ENCODE measurements at regions not wholly inside any gene's neighbourhood (a gene's known extent, or its start where the extent isn't known, plus 50 kb on each side); places are given as distances from the start of the nearest gene placed in this dataset.
"Not testable (repeated sequence)": the region's sequence is repeated elsewhere in the genome, so short reads cannot be mapped to it uniquely, and the experiment has no call there.

- H3K4me3 ChIP-seq (ENCODE audit: insufficient read depth, low read length, poor library complexity, severe bottlenecking): no peak overlapping the region
- no peaks in the 10 kb centered on the region for H3K36me3 ChIP-seq (ENCODE audit: low read length)
- no peaks in the 10 kb centered on the region for H4K20me1 ChIP-seq (ENCODE audit: low read depth, low read length)
- no peaks in the 10 kb centered on the region for H3K9me2 ChIP-seq (replicated peaks; ENCODE audit: insufficient read depth, low read length)
- H3K4me2 ChIP-seq (ENCODE audit: low read depth, low read length, poor library complexity, severe bottlenecking): no peak overlapping the region
- H3K9ac ChIP-seq (ENCODE audit: low read length): no peak overlapping the region
- TF ChIP-seq EZH2phosphoT487 (conservative IDR thresholded peaks at IDR 0.05; ENCODE audit: low read length): no peak
- no peak for TF ChIP-seq CTCF (IDR thresholded peaks at IDR 0.05; ENCODE audit: insufficient read depth, low read length, poor library complexity, severe bottlenecking)
- no peaks in the 10 kb centered on the region for H3K79me2 ChIP-seq (ENCODE audit: insufficient read depth, low read length)
- no peaks in the 10 kb centered on the region for H3F3A ChIP-seq (ENCODE audit: insufficient read depth)
- H3K27me3 ChIP-seq (ENCODE audit: low read length): no peaks in the 10 kb centered on the region
- H2AFZ ChIP-seq (ENCODE audit: low read depth, low read length, severe bottlenecking): no peak overlapping the region
- H3K9me3 ChIP-seq (ENCODE audit: insufficient read depth, low read length): no peaks in the 10 kb centered on the region
- H3K27ac ChIP-seq (ENCODE audit: low read depth, low read length): no peak overlapping the region
Observed at GRCh38 chr20:53822534-53822933, 228.9 kb upstream of the ZNF217 start.

GRCh38 chr20:53819973-53820451, 226.4 kb upstream of the ZNF217 start:
- H3F3A ChIP-seq (ENCODE audit: insufficient read depth): no peaks in the 10 kb centered on the region
- no peak overlapping the region for H3K27ac ChIP-seq (ENCODE audit: low read depth, low read length)

DNA sequence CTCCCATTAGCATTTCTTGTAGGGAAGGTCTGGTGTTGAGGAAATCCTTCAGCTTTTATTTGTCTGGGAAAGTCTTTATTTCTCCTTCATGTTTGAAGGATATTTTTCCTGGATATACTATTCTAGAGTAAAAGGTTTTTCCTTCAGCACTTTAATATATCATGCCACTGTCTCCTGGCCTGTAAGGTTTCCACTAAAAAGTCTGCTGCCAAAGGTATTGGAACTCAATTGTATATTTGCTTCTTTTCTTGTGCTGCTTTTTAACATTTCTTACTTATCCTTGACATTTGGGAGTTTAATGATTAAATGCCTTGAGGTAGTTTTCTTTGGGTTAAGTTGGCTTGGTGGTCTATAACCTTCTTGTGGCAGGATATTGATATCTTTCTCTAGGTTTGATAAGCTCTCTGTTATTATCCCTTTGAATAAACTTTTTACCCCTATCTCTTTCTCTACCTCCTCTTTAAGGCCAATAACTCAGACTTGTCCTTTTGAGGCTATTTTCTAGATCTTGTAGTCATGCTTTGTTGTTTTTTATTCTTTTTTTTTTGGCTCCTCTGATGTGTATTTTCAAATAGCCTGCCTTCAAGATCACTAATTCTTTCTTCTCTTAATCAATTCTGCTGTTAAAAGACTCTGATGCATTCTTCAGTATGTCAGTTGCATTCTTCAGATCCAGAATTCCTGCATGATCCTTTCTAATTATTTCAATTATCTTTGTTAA, 225.0 kb upstream of the ZNF217 start:
- Histone ChIP-seq H3K4me2 (ENCODE audit: low read depth, low read length, poor library complexity, severe bottlenecking) (no peak overlapping the region), H3F3A (ENCODE audit: insufficient read depth) (no peaks in the 10 kb centered on the region), H4K20me1 (ENCODE audit: low read depth, low read length) (no peaks in the 10 kb centered on the region), H3K9me3 (ENCODE audit: insufficient read depth, low read length) (no peaks in the 10 kb centered on the region), H3K36me3 (ENCODE audit: low read length) (no peaks in the 10 kb centered on the region), H3K79me2 (ENCODE audit: insufficient read depth, low read length) (no peaks in the 10 kb centered on the region), H3K9ac (ENCODE audit: low read length) (no peak overlapping the region), H3K9me2 (replicated peaks; ENCODE audit: insufficient read depth, low read length) (no peaks in the 10 kb centered on the region), H3K4me3 (ENCODE audit: insufficient read depth, low read length, poor library complexity, severe bottlenecking) (no peak overlapping the region), H2AFZ (ENCODE audit: low read depth, low read length, severe bottlenecking) (no peak overlapping the region), H3K27ac (ENCODE audit: low read depth, low read length) (no peak overlapping the region), H3K27me3 (ENCODE audit: low read length) (no peaks in the 10 kb centered on the region)
- no peak for TF ChIP-seq EZH2phosphoT487 (conservative IDR thresholded peaks at IDR 0.05; ENCODE audit: low read length)

More at GRCh38 chr20:53819973-53820451, 226.4 kb upstream of the ZNF217 start:
- no peaks in the 10 kb centered on the region for H3K9me2 ChIP-seq (replicated peaks; ENCODE audit: insufficient read depth, low read length)
- H3K9ac ChIP-seq (ENCODE audit: low read length): no peak overlapping the region
- H3K36me3 ChIP-seq (ENCODE audit: low read length): no peaks in the 10 kb centered on the region
- H2AFZ ChIP-seq (ENCODE audit: low read depth, low read length, severe bottlenecking): no peak overlapping the region
- TF ChIP-seq CTCF (IDR thresholded peaks at IDR 0.05; ENCODE audit: insufficient read depth, low read length, poor library complexity, severe bottlenecking): no peak
- TF ChIP-seq EZH2phosphoT487 (conservative IDR thresholded peaks at IDR 0.05; ENCODE audit: low read length): no peak
- H3K4me3 ChIP-seq (ENCODE audit: insufficient read depth, low read length, poor library complexity, severe bottlenecking): no peak overlapping the region
- no peak overlapping the region for H3K4me2 ChIP-seq (ENCODE audit: low read depth, low read length, poor library complexity, severe bottlenecking)
- H3K9me3 ChIP-seq (ENCODE audit: insufficient read depth, low read length): no peaks in the 10 kb centered on the region
- no peaks in the 10 kb centered on the region for H3K79me2 ChIP-seq (ENCODE audit: insufficient read depth, low read length)
- H4K20me1 ChIP-seq (ENCODE audit: low read depth, low read length): no peaks in the 10 kb centered on the region
- no peaks in the 10 kb centered on the region for H3K27me3 ChIP-seq (ENCODE audit: low read length)

- H2AFZ ChIP-seq (ENCODE audit: low read depth, low read length, severe bottlenecking); H3F3A ChIP-seq (ENCODE audit: insufficient read depth); H3K27me3 ChIP-seq (ENCODE audit: low read length); H4K20me1 ChIP-seq (ENCODE audit: low read depth, low read length); H3K4me3 ChIP-seq (ENCODE audit: insufficient read depth, low read length, poor library complexity, severe bottlenecking); H3K9me2 ChIP-seq (replicated peaks; ENCODE audit: insufficient read depth, low read length); H3K9me3 ChIP-seq (ENCODE audit: insufficient read depth, low read length); H3K79me2 ChIP-seq (ENCODE audit: insufficient read depth, low read length); H3K9ac ChIP-seq (ENCODE audit: low read length); H3K4me2 ChIP-seq (ENCODE audit: low read depth, low read length, poor library complexity, severe bottlenecking); H3K27ac ChIP-seq (ENCODE audit: low read depth, low read length); H3K36me3 ChIP-seq (ENCODE audit: low read length): not testable (repeated sequence)
Observed at GRCh38 chr20:53817513-53817912, 223.9 kb upstream of the ZNF217 start.

All from SU-DHL-6 (cell line).